ENCODE measurements at regions not wholly inside any gene's neighbourhood (a gene's known extent, or its start where the extent isn't known, plus 50 kb on each side); places are given as distances from the start of the nearest gene placed in this dataset.
"Not testable (repeated sequence)": the region's sequence is repeated elsewhere in the genome, so short reads cannot be mapped to it uniquely, and the experiment has no call there.

DNA sequence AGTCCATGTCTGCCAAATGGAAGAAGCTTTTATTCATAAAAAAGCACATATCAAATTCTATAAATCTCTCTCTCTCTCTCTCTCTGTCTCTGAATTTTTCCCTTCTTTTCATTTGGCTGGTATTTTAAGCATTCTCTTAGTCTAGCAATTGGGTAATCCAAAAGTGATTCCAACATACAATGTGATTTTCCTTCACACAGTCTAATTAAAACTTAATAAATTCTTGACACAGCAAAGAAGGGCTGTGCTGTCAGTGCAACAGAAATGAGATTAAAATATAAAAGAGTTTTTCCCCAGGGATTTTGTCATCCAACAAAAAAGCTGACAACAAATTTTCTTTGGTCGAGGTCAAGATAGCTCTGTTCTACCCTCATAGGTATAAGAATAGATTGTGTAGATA, 216.9 kb downstream of the CENPC start:
- no peak for DNase-seq

DNA sequence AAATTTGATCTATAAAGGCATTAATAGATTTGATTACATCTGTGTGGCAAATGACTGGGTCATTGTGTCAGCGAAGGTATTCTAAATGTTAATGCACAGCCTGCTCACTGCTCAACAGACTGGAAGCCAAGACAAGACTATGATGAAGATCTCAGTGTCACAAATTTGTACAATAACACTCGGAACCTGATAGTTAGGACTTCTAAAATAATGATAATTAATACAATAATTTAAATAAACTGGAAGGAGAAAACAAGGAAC, 217.4 kb downstream of the CENPC start:
- DNase-seq: no peak

DNA sequence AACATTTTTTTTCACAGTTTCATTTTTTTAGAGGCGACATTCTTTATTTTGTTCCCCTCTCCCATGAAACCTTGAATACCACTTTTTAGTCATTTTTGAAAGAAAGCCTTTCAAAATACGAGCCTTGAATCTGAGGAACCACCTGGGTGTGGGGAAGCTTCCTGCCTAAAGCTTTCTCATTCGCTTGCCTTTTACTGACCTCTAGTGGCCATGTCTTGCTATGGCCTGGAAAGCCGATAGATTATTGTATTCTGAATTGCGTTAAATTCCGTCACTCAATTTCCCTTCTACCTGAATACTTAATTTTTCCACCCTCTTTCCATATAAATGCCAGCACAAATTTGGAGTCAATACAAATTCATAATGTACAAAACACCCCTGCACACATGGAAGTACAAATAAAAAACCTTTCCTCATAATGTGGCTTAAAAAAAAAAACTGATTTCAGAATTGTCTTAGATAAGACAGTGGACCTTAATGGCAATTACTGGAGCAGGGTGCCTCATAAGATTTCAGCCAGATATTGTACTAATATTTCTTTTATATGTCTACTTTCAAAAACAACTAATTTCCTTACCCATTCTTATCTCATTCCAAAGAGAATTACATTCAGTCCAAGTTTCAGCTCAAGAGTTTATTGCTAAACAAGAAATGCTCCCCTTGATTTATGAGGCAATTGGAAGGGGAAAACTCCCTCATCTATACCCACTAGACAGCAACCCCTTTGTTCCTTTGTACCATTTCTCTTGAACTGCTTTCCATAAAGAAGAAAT, 217.9 kb downstream of the CENPC start:
- peak; percentile 76 to 83 (median 77) for DNase-seq

DNA sequence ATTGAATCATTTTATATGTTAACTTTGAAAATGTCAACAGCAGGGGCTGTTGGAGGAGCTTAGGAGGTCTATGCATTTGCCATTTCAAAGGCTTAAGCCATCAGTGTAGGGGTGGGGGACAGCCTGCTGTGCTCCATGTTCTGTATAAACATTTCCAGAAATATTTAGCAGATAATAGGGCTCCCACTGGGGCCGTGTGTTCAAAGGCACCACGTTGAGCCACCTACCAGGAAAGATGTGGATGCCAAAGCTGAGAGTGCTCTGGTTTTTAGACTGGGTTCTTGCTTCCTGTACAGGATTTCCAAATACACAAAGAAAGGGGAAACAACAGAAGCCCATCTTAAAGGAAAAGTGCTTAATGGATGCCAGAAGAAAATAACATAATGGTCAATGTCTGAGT, 219.5 kb downstream of the CENPC start:
- DNase-seq: no peak

DNA sequence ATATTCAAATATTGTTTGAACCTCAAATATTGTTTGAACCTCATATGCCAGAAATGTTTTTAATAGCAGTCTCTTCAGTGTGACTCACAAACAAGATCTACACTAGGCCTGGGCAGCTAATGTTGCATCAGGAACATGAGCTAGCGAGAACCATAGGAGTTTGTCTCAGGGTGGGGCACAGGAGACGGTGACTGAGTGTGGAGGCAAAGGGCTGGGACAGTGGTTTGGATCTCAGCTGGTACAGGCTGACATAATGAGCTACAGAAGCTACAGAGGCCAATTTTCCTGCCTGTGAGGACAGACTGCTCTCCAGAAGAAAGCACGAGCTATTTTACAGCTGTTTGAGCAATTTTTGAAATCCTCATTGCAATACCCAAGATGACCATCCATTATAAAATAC, 224.7 kb downstream of the CENPC start:
- no peak for DNase-seq

DNA sequence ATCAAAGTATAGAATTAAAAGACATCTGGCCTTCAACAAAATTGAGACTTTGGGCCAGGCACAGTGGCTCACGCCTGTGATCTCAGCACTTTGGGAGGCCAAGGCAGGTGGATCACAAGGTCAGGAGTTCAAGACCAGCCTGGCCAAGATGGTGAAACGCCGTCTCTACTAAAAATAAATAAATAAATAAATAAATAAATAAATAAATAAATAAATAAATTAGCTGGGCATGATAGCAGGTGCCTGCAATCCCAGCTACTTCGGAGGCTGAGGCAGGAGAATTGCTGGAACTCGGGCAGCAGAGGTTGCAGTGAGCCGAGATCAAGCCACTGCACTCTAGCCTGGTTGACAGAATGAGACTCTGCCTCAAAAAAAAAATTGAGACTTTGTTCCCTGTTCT, 225.7 kb downstream of the CENPC start:
- not testable (repeated sequence) for DNase-seq

DNA sequence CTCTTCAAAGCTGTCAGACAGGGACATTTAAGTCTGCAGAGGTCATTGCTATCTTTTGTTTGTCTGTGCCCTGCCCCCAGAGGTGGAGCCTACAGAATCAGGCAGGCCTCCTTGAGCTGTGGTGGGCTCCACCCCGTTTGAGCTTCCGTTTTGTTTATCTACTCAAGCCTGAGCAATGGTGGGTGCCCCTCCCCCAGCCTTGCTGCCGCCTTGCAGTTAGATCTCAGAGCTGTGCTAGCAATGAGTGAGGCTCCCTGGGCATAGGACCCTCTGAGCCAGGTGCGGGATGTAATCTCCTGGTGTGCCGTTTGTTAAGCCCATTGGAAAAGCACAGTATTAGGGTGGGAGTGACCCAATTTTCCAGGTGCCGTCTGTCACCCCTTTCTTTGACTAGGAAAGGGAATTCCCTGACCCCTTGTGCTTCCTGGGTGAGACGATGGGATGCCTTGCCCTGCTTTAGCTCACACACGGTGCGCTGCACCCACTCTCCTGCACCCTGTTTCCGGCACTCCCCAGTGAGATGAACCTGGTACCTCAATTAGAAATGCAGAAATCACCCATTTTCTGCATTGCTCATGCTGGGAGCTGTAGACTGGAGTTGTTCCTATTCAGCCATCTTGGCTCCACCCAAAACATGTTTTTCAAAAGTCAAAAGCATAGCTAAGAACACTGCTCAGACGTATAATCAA, 244.7 kb downstream of the CENPC start:
- not testable (repeated sequence) for DNase-seq

DNA sequence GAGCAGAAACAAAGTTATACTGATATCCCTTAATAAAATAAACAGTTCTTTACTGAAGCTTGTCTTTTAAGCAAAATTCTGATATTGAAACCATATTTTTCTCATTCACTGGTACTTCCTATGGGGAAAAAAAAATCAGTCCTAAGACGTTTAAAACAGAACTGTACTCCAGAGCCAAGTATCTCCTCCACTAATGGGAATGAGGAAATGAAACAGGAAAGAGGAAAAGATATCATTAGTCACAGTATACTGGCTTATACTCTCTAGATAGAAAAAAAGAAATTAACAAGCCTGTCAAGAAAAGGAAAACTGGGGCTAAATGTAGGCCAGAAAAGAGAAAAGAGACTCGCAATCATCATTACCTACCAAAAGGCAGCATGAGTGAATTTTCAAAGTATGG, 252.7 kb downstream of the CENPC start:
- peak; percentile 13 to 51 (median 49) for DNase-seq

DNA sequence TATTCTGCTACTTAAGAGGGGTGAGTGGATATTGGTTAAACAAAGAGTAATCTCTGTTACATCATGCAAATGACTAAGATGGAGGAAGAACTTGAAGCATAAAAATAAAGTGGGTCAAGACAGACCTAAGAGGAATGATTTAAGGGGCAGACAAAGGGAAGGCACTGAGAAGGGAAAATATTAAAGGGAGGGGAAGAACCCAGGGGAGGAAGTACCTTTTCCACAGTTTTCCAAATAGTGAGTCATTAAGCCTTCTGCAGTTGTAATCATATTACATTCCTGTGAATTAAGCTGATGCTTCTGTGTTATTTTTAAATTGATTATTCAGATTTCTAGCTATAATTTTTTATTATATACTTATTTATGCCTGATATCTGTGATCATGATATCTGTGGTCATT, 253.3 kb downstream of the CENPC start:
- peak in 2 of 3 donors; percentile 15 to 24 for DNase-seq

DNA sequence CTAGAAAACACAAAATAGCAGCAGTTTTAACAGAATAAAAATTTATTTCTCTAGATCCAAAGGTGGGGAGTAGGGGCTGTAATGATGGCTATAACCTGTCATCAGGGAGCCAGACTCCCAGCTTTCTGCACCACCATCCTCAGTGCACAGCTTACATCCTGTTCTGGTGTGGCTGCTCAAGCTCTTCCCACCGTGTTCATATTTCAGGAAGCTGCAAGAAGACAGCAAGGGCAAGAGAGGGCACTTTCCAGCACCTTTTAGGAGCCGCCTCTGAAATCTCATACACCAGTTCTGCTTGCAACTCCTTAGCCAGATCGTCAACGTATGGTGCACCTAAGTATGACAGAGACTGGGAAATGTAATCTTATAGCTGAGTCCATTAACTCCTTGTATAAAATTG, 253.7 kb downstream of the CENPC start:
- no peak for DNase-seq

DNA sequence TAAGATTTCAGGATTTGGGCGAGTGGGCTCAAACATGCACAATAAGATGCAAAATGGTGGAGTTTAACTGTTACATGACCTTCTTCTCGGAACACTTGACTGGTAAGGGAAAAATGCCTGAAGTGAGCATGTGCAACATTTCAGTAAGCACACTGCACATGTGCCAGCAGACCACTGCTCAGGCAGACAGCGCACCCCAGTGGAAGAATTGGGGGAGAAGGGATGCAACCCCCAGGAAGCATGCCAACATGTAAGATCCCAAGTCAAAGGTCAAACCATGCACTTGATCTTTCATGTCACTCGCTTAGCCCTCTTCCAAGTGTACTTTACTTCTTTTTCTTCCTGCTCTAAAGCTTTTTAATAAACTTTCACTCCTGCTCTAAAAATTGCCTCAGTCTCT, 256.3 kb downstream of the CENPC start:
- DNase-seq: peak in 1 of 3 donors; percentile 1

DNA sequence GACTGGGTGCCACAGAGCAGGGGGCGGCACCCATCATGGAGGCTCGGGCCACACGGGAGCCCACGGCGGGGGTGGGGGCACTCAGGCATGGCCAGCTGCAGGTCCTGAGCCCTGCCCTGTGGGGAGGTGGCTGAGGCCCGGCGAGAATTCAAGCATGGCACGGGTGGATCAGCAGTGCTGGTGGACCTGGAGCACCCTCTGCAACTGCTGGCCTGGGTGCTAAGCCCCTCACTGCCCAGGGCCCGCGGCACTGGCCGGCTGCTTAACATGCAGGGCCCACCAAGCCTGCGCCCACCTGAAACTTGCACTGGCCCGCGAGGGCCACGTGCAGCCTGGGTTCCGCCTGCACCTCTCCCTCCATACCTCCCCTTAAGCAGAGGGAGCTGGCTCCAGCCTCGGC, 258.6 kb downstream of the CENPC start:
- no peak for DNase-seq

DNA sequence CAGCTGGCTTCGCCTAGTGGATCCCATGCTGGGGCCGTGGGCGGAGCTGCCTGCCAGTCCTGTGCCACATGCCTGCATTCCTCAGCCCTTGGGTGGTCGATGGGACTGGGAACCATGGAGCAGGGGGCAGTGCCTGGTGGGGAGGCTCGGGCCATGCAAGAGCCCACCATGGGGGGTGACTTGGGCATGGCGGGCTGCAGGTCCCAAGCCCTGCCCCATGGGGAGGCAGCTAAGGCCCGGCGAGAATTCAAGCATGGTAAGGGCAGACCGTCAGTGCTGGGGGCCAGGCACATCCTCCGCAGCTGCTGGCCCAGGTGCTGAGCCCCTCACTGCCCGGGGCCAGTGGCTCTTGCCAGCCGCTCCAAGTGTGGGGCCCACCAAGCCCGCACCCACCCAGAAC, 262.6 kb downstream of the CENPC start:
- no peak for DNase-seq

DNA sequence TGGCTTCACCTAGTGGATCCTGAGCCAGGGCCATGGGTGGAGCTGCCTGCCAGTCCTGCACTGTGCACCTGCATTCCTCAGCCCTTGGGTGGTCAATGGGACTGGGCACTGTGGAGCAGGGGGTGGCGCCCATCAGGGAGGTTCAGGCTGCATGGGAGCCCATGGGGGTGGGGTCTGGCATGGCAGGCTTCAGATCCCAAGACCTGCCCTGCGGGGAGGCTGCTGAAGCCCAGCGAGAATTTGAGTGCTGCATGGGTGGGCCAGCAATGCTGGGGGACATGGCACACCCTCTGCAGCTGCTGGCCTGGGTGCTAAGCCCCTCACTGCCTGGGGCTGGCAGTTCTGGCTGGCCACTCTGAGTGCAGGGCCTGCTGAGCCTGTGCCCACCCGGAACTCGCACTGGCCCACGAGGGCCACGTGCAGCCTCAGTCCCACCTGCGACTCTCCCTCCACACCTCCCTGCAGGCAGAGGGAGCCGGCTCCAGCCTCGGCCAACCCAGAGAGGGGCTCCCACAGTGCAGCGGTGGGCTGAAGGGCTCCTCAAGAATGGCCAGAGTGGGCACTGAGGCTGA, 270.0 kb downstream of the CENPC start:
- DNase-seq: no peak

DNA sequence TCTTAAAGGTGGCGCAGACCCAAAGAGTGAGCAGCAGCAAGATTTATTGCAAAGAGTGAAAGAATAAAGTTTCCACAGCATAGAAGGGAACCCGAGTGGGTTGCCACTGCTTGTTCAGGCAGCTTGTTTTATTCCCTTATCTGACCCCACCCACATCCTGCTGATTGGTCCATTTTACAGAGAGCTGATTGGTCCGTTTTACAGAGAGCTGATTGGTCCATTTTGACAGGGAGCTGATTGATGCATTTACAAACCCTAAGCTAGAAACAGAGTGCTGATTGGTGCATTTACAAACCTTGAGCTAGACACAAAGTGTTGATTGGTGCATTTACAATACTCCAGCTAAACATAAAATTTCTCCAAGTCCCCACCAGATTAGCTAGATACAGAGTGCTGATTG, 270.6 kb downstream of the CENPC start:
- not testable (repeated sequence) for DNase-seq

DNA sequence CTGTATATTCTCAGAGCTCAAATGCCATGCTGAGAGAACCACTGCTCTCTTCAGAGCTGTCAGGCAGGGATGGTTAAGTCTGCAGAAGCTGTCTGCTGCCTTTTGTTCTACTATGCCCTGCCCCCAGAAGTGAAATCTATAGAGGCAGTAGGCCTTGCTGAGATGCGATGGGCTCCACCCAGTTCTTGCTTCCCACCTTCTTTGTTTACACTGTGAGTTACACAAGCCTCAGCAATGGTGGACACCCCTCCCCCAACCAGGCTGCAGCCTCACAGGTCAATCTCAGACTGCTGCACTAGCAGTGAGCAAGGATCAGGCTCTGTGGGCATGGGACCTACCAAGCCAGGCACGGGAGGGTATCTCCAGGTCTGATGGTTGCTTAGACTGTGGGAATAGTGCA, 271.6 kb downstream of the CENPC start:
- no peak for DNase-seq

DNA sequence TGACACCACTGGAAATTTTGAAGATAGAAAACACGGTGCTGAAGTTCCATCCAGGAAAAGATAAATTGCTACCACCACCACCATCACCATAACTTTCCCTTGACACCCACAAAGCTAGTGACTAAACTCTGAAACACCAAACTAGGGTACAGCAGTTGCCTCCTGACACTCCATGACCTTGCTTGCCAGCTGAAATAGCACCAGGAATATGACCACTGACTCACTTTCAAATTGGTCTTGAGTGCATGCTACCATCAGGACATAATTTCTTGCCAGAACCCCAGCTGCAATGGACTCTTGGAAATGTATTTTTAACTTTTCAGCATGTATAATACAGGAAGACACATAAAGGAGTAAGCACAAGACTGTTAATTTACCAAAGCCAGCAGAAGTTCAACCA, 283.3 kb downstream of the CENPC start:
- DNase-seq: no peak

DNA sequence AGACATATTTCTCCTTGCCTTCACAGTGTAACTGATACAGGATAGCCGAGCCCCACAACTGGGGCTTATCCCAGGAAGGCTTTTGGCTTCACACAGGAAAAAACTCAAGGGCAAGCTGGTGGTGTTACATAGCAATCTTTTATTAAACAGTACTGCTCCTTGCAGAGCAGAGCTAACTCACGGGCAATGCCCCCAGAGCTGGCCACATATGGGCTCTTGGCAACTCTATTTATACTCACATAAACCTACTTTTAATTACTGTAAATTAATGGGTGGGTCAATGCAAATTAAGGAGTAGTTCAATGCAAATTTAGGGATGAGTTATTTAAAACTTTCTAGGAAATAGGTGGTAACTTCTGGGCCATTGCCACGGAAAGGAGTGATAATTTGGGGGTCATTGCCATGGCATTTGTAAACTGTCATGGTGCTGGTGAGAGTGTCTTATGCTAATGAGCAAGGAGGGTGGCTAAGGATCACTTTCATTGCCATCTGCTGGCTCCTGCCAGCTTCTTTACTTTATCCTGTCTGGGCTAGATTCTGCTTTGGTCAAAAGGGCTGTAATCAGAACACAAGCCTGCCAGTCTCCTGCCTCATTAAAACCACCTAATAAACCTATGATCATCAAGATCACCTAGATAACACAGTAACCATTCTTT, 288.8 kb downstream of the CENPC start:
- DNase-seq: no peak

DNA sequence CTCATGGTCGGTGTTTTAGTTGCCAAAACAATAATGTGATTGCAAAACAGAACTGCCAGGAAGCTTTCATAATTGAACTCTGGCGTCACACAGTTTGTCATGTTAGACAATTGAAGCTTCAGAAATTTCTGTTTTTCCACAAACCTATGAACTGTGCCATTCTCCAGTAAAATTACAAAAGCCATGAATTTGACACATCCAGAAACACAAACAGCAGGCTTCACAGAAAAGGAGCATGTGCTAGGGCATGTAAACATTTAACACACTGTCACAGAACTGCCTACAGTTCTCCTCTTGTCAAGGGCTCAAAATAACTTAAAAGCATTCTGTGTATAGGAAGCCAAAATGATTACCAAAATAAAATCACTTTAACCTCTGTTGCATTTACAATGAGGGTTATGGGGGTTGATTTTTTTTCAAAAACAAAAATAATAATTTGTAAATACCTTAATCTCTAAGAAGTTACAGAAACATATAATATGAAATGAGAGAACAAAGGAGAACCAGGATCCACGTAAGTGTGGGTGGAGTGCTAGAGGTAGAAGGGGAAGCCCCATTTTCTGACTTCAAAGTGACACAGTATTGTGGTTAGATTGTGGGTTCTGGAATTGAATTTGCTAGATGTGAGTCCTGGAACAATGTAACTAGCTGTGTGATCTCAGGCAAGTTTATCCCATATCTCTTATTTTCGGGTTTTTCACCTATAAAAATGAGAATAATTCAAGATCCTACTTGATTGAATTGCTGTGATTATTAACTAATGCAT, 295.0 kb downstream of the CENPC start:
- DNase-seq: no peak

DNA sequence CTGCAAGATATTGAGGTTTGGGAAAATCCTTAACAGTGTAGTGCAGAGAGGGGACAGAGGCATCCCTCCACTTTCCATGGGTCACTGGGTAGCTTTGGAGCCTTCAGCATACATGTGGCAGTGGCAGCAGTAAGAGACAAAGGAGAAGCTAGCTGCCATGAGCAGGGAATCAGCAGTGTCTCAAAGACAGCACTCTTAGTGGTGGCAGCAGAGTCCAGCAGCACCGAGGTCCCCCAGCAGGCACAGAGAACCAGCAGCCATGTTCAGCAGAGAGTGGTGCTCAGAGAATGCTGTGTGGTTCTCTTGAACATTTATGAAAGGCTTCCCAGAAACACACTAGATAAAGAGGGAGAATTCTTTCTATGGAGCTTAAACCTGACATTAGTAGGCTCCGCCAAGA, 308.5 kb downstream of the CENPC start:
- DNase-seq: no peak

DNA sequence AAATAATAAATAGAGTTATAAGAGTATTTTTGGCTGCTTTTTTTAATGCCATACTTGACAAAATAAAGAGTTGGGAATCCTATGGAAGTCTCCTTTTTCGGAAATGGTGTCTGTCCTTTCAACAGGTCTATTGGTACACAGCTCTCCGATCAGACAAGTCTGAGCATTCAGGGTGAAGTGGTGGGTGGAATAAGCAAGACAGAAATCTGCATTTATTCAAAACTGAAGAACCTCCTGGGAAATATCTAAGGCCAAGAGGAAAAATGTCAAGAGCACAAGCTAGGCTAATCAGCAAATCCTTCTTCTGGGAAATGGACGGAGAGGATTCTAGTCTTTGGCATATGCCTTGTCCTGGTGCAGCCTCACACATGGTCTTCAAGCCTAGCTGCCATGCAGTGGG, 309.0 kb downstream of the CENPC start:
- DNase-seq: no peak

DNA sequence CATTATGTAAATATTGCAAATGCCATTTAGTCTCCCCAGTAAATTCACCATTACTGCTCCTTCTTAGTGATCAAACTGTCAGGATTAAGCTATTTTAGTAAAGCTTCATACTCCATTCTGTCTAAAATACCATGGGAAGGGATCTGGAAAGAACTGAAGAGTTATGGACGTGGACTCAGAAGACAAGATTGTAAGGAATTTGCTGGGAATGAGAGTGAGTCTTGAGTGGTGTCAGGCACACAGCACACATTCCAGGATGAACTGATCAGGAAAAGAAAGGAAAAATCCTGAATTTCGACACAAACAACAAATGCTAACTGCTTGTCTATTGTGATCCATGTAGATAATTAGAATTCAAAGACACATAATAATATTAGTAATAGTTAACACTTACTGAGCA, 311.0 kb downstream of the CENPC start:
- DNase-seq: no peak

DNA sequence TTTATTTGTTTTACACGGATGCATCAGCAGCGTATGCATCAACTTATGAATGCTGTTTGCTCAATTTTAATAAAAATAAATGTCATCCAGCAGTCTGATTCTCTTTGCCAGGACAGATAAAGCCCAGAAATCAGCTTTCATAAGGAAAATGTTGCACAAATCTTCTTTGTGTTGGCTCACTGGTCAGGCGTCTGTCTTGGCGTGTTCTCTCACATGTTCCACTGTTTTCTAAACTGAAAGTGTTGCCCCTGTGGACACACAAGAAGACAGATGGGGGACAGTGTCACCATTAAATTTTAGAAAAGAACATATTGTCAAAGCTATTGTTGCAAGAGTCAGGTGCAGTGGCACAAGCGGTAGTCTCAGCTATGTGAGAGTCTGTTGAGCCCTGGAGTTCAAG, 316.2 kb downstream of the CENPC start:
- no peak for DNase-seq
